Right atrium auricular region (tissue), 2 donors: ENCODE measurements at regions not wholly inside any gene's neighbourhood (a gene's known extent, or its start where the extent isn't known, plus 50 kb on each side); places are given as distances from the start of the nearest gene placed in this dataset.

ENCODE experiments used
- DNase-seq: peaks from one replicate; pipeline ENCODE4 v3.0.0-alpha.2; 2019; ENCODE audit warnings: low spot score
- H3K27ac ChIP-seq, 2 donors: fragments of 200-600 bp; sonication (generic); 1 replicate in 1 of 2; 2 replicates in 1 of 2; pipeline ENCODE4 v1.5.1; 2016 to 2019
- H3K27me3 ChIP-seq, 2 donors: fragments of 200-600 bp; sonication (generic); one replicate each; pipeline versions ENCODE4 v1.5.1 to v1.6.0; 2017 to 2019
- H3K36me3 ChIP-seq: fragments of 200-600 bp; sonication (generic); one replicate; pipeline ENCODE4 v1.5.1; 2016
- H3K4me1 ChIP-seq, 2 donors: fragments of 200-600 bp; sonication (generic); one replicate each; pipeline versions ENCODE4 v1.5.1 to v1.6.0; 2017 to 2019
- H3K4me3 ChIP-seq, 2 donors: fragments of 200-600 bp; sonication (generic); 1 replicate in 1 of 2; 2 replicates in 1 of 2; pipeline ENCODE4 v1.5.1; 2017 to 2019; ENCODE audit warnings: mild to moderate bottlenecking in 1 of 2, moderate library complexity in 1 of 2
- H3K9me3 ChIP-seq, 2 donors: fragments of 200-600 bp; sonication (generic); one replicate each; pipeline ENCODE4 v1.5.1; 2019
- CTCF ChIP-seq, 2 donors: fragments of 200-600 bp; sonication (generic); IDR thresholded peaks; one replicate each; pipeline ENCODE4 v1.5.1; 2019; ENCODE audit warnings: antibody characterized with exemption in 2 of 2

- no peak for TF ChIP-seq CTCF (IDR thresholded peaks at IDR 0.05)
- peaks cover 0 to 4% of the 10 kb centered on the region in 2 donors for H3K9me3 ChIP-seq
- no peak for DNase-seq
- no peak overlapping the region for H3K27ac ChIP-seq
- no peaks in the 10 kb centered on the region for H3K4me1 ChIP-seq
- H3K27me3 ChIP-seq = no peaks in the 10 kb centered on the region
- H3K4me3 ChIP-seq = no peak overlapping the region
- no peaks in the 10 kb centered on the region for H3K36me3 ChIP-seq
Observed at GRCh38 chr20:6673071-6673470, 94.4 kb upstream of the BMP2 start.

- Histone ChIP-seq H3K27ac (no peak overlapping the region), H3K4me1 (no peaks in the 10 kb centered on the region), H3K4me3 (no peak overlapping the region), H3K9me3 (peaks cover 0 to 4% of the 10 kb centered on the region in 2 donors), H3K27me3 (no peaks in the 10 kb centered on the region), H3K36me3 (no peaks in the 10 kb centered on the region)
- no peak for TF ChIP-seq CTCF (IDR thresholded peaks at IDR 0.05)
- no peak for DNase-seq
Observed at GRCh38 chr20:6671829-6672228, 95.7 kb upstream of the BMP2 start.

GRCh38 chr20:6668546-6668945 is 98.9 kb upstream of the BMP2 start:
- no peak for TF ChIP-seq CTCF (IDR thresholded peaks at IDR 0.05)
- Histone ChIP-seq H3K4me3 (no peak overlapping the region), H3K27ac (no peak overlapping the region), H3K36me3 (no peaks in the 10 kb centered on the region), H3K4me1 (no peaks in the 10 kb centered on the region), H3K9me3 (peaks cover 0 to 10% of the 10 kb centered on the region in 2 donors), H3K27me3 (no peaks in the 10 kb centered on the region)
- no peak for DNase-seq

GRCh38 chr20:6665621-6666355 is 101.7 kb upstream of the BMP2 start:
- no peak for TF ChIP-seq CTCF (IDR thresholded peaks at IDR 0.05)
- Histone ChIP-seq H3K27ac (no peak overlapping the region), H3K4me3 (no peak overlapping the region), H3K4me1 (no peaks in the 10 kb centered on the region), H3K9me3 (peaks cover 0 to 9% of the 10 kb centered on the region in 2 donors), H3K36me3 (no peaks in the 10 kb centered on the region), H3K27me3 (no peaks in the 10 kb centered on the region)
- no peak for DNase-seq

GRCh38 chr20:6665161-6665560 is 102.3 kb upstream of the BMP2 start:
- peaks cover 0 to 7% of the 10 kb centered on the region in 2 donors for H3K9me3 ChIP-seq
- no peaks in the 10 kb centered on the region for H3K36me3 ChIP-seq
- no peak overlapping the region for H3K27ac ChIP-seq
- H3K4me3 ChIP-seq = no peak overlapping the region
- no peaks in the 10 kb centered on the region for H3K4me1 ChIP-seq
- TF ChIP-seq CTCF (IDR thresholded peaks at IDR 0.05) = no peak
- no peak for DNase-seq
- no peaks in the 10 kb centered on the region for H3K27me3 ChIP-seq

GRCh38 chr20:6664574-6664973 is 102.9 kb upstream of the BMP2 start:
- H3K27ac ChIP-seq = no peak overlapping the region
- H3K27me3 ChIP-seq = no peaks in the 10 kb centered on the region
- TF ChIP-seq CTCF (IDR thresholded peaks at IDR 0.05) = no peak
- H3K4me3 ChIP-seq = no peak overlapping the region
- no peak for DNase-seq
- peaks cover 0 to 7% of the 10 kb centered on the region in 2 donors for H3K9me3 ChIP-seq
- no peaks in the 10 kb centered on the region for H3K36me3 ChIP-seq
- no peaks in the 10 kb centered on the region for H3K4me1 ChIP-seq
